PC-9 (cell line): ENCODE measurements at regions not wholly inside any gene's neighbourhood (a gene's known extent, or its start where the extent isn't known, plus 50 kb on each side); places are given as distances from the start of the nearest gene placed in this dataset.

Experiments used
- BruUV-seq: library from RNA; stranded (reverse); fragments of 400-500 nt; replicated peaks from 2 replicates; lab custom pipeline; 2021; lab: Mats Ljungman, UMichigan
- CTCF ChIA-PET: fragments of 300-600 bp; sonication (Branson Sonifier 250); formaldehyde crosslinking; loops from one replicate; lab custom pipeline; 2022; ENCODE audit warnings: antibody characterized with exemption; lab: Charles Lee
- POLR2A ChIA-PET: fragments of 300-600 bp; sonication (Branson Sonifier 250); formaldehyde crosslinking; loops from one replicate; lab custom pipeline; 2022; ENCODE audit warnings: antibody characterized with exemption; ENCODE audit not compliant: unreplicated experiment; lab: Charles Lee
- DNase-seq, 2 experiments: peaks; one replicate each; pipeline versions ENCODE4 v3.0.0 to v3.0.0-alpha.2; 2015 to 2022; ENCODE audit warnings: mixed read lengths in 1 of 2
- H2AFZ ChIP-seq: fragments of 200-600 bp; sonication (generic); 2 replicates; pipeline ENCODE4 v1.8.1; 2017; ENCODE audit warnings: antibody characterized with exemption
- H3F3A ChIP-seq: fragments of 200-600 bp; sonication (generic); 2 replicates; pipeline ENCODE4 v1.8.1; 2017; ENCODE audit warnings: antibody characterized with exemption, mild to moderate bottlenecking, low read depth; ENCODE audit not compliant: insufficient read depth
- H3K27ac ChIP-seq: fragments of 200-600 bp; sonication (generic); 2 replicates; pipeline ENCODE4 v1.6.1; 2016; ENCODE audit warnings: mixed run types
- H3K27me3 ChIP-seq: fragments of 200-600 bp; sonication (generic); 2 replicates; pipeline ENCODE4 v1.6.1; 2016; ENCODE audit warnings: low read depth, mixed run types; ENCODE audit not compliant: insufficient read depth
- H3K36me3 ChIP-seq: fragments of 200-600 bp; sonication (generic); 2 replicates; pipeline ENCODE4 v1.6.1; 2016; ENCODE audit warnings: low read depth, mixed run types
- H3K4me1 ChIP-seq: fragments of 200-600 bp; sonication (generic); replicated peaks from 2 replicates; pipeline ENCODE4 v1.6.1; 2016; ENCODE audit warnings: mixed run types; ENCODE audit not compliant: insufficient read depth
- H3K4me2 ChIP-seq: fragments of 200-600 bp; sonication (generic); 2 replicates; pipeline ENCODE4 v1.6.1; 2017; ENCODE audit warnings: mixed run types
- H3K4me3 ChIP-seq: fragments of 200-600 bp; sonication (generic); 2 replicates; pipeline ENCODE4 v1.6.1; 2016; ENCODE audit warnings: mixed run types
- H3K79me2 ChIP-seq: fragments of 200-600 bp; sonication (generic); 2 replicates; pipeline ENCODE4 v1.6.1; 2017; ENCODE audit warnings: low read depth, mixed run types
- H3K9me2 ChIP-seq: fragments of 200-600 bp; sonication (generic); 2 replicates; pipeline ENCODE4 v1.8.1; 2017; ENCODE audit warnings: mild to moderate bottlenecking; ENCODE audit not compliant: insufficient read depth
- H3K9me3 ChIP-seq: fragments of 200-600 bp; sonication (generic); 2 replicates; pipeline ENCODE4 v1.8.1; 2016; ENCODE audit warnings: low read depth; ENCODE audit not compliant: insufficient read depth
- H4K20me1 ChIP-seq: fragments of 200-600 bp; sonication (generic); 2 replicates; pipeline ENCODE4 v1.8.1; 2017; ENCODE audit not compliant: insufficient read depth
- CTCF ChIP-seq: fragments of 200-600 bp; sonication (generic); conservative IDR thresholded peaks from 2 replicates; pipeline ENCODE4 v1.6.1; 2017; ENCODE audit warnings: mixed run types, antibody characterized with exemption, mild to moderate bottlenecking, moderate library complexity
- EZH2 ChIP-seq: fragments of 200-600 bp; sonication (generic); IDR thresholded peaks from 2 replicates; pipeline ENCODE4 v1.8.0; 2017; ENCODE audit warnings: antibody characterized with exemption, low read depth
- intact Hi-C: fragments of 100-400 bp; cut with micrococcal nuclease; formaldehyde crosslinking; loops from one replicate; pipeline ENCODE4 v1.10.0; 2022; ENCODE audit not compliant: unreplicated experiment

GRCh38 chr18:35770376-35771014, 189.0 kb downstream of the GALNT1 start:
- H3K4me1 ChIP-seq, result no peaks in the 10 kb centered on the region
- H3K9me3 ChIP-seq, result no peaks in the 10 kb centered on the region
- no peak for DNase-seq
- H3K4me3 ChIP-seq, result no peak overlapping the region
- CTCF ChIA-PET, result no interaction called here
- no peaks in the 10 kb centered on the region for H3K36me3 ChIP-seq
- no peaks in the 10 kb centered on the region for H3K27me3 ChIP-seq
- BruUV-seq, result no TSS peak
- TF ChIP-seq CTCF (no peak), EZH2 (no peak)
- POLR2A ChIA-PET, result no interaction called here
- no peaks in the 10 kb centered on the region for H4K20me1 ChIP-seq
- no peaks in the 10 kb centered on the region for H3K79me2 ChIP-seq
- no peaks in the 10 kb centered on the region for H3F3A ChIP-seq
- no peak overlapping the region for H3K4me2 ChIP-seq
- no peaks in the 10 kb centered on the region for H3K9me2 ChIP-seq
- H2AFZ ChIP-seq, result no peak overlapping the region
- intact Hi-C loops, result no loop called here
- H3K27ac ChIP-seq, result no peak overlapping the region

DNA sequence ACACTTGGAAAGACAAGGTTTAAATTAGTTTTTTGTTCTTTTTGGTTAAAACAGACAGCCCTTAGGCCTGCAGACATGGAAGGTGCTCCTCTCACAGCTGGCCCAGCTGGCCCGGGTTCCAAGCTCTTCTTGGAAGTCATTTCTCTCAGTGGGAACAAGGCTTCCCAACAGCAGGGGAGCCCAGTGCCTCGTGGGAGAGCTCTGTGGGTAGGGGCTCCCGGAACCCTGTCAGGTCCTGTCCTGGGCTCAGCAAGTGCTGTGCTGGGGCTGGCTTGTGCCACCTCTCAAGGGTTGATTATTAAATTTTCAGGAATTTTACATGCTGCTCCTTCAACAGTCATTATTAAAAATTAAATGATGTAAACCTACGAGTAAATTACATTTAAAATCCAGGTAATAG, 189.6 kb downstream of the GALNT1 start:
- no peak for DNase-seq
- H4K20me1 ChIP-seq, result no peaks in the 10 kb centered on the region
- H3K4me3 ChIP-seq, result no peak overlapping the region
- POLR2A ChIA-PET, result no interaction called here
- H3K4me1 ChIP-seq, result no peaks in the 10 kb centered on the region
- H3F3A ChIP-seq, result no peaks in the 10 kb centered on the region
- no peaks in the 10 kb centered on the region for H3K9me3 ChIP-seq
- BruUV-seq, result no TSS peak
- H3K36me3 ChIP-seq, result no peaks in the 10 kb centered on the region
- H3K27me3 ChIP-seq, result no peaks in the 10 kb centered on the region
- TF ChIP-seq CTCF (no peak), EZH2 (no peak)
- intact Hi-C loops, result no loop called here
- H3K27ac ChIP-seq, result no peak overlapping the region
- no peak overlapping the region for H3K4me2 ChIP-seq
- CTCF ChIA-PET, result no interaction called here
- H3K79me2 ChIP-seq, result no peaks in the 10 kb centered on the region
- no peaks in the 10 kb centered on the region for H3K9me2 ChIP-seq
- H2AFZ ChIP-seq, result no peak overlapping the region

DNA sequence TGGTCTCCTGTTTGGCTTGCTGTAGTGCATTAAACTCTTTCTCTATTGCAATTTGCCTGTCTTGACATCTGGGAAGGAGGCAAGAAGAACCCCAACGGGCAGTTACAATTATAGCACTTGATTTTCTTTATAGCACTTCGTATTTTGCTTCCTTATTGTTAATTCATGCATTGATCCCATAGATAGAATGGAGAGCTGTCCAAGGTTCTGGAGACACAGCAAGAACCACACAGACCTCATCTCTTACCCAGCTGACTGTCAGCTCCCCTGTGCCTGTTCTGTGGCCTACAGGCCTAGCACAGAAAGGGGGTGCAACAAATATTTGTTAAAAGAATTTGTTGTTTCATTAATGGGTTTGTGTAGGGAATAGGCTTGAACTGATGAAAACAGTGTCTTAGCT, 194.3 kb downstream of the GALNT1 start:
- Histone ChIP-seq H3K4me1 (no peaks in the 10 kb centered on the region), H3K4me2 (no peak overlapping the region), H3K9me3 (no peaks in the 10 kb centered on the region), H3K4me3 (no peak overlapping the region), H3F3A (no peaks in the 10 kb centered on the region), H3K79me2 (no peaks in the 10 kb centered on the region), H3K27me3 (no peaks in the 10 kb centered on the region), H4K20me1 (no peaks in the 10 kb centered on the region), H2AFZ (no peak overlapping the region), H3K36me3 (no peaks in the 10 kb centered on the region), H3K27ac (no peak overlapping the region), H3K9me2 (no peaks in the 10 kb centered on the region)
- ChIA-PET CTCF (no interaction called here), POLR2A (no interaction called here)
- intact Hi-C loops, result no loop called here
- DNase-seq, result no peak
- BruUV-seq, result no TSS peak
- TF ChIP-seq CTCF (no peak), EZH2 (no peak)
